ENCODE measurements at regions not wholly inside any gene's neighbourhood (a gene's known extent, or its start where the extent isn't known, plus 50 kb on each side); places are given as distances from the start of the nearest gene placed in this dataset.

DNA sequence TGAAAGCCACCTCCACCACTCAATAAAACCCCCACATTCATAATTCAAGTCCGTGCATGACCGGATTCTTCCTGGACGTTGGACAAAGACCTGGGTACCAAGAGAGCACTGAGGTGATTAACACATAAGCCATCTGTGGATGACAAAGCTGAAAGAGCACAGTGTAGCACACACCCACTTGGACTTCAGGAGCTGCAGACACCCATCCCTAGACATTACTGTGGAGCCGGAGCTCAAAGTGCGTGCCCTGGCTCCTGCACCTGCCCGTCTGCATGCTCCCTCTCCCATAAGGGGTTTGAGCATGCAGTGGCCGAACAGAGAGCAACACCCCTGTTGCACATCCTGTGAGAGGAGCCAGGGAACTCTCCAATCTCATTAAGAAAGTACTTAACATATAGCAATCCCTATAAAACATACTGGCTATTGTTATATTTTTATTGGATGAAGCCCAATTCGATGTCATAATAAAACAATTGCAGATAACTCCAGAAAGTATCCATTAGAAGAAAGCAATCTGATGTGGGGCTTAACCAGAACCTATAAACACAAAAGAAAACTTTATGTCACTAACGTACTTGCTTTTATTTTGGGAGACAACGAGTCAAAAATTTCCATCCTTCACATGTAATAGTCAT lies 1174.2 kb upstream of the C9orf72 start:
- TF ChIP-seq POLR2A (IDR thresholded peaks at IDR 0.05; ENCODE audit: low read length) (no peak), GATA1 (IDR thresholded peaks at IDR 0.05; ENCODE audit: low read depth, low read length) (no peak)

Measured in erythroblast (primary cell).